WTC11 (cell line): ENCODE measurements at regions not wholly inside any gene's neighbourhood (a gene's known extent, or its start where the extent isn't known, plus 50 kb on each side); places are given as distances from the start of the nearest gene placed in this dataset.

Experiments used
- ATAC-seq: fragments of 200-7000 bp; cut with Tn5 transposase; 2 replicates; pipeline ENCODE4 v1.10.0; 2021; ENCODE audit warnings: mild to moderate bottlenecking, moderate library complexity
- CTCF ChIA-PET: fragments of 300-600 bp; sonication (Branson Sonifier 250); formaldehyde crosslinking; loops from one replicate; lab custom pipeline; 2021; ENCODE audit warnings: antibody characterized with exemption; lab: Charles Lee
- POLR2A ChIA-PET: fragments of 350-600 bp; sonication (Branson Sonifier 250); formaldehyde crosslinking; loops from one replicate; lab custom pipeline; 2021; ENCODE audit warnings: antibody characterized with exemption; lab: Charles Lee
- DNase-seq: peaks from one replicate; pipeline ENCODE4 v3.0.0; 2021; ENCODE audit warnings: low spot score
- H3K27ac Mint-ChIP-seq: 2 replicates; pipeline ENCODE4 v1.8.0; 2021; ENCODE audit warnings: mixed read lengths
- H3K27me3 Mint-ChIP-seq: 2 replicates; pipeline ENCODE4 v1.8.0; 2021; ENCODE audit warnings: low read depth, mild to moderate bottlenecking, moderate library complexity, mixed read lengths
- H3K36me3 Mint-ChIP-seq: 2 replicates; pipeline ENCODE4 v1.8.0; 2021; ENCODE audit warnings: mixed read lengths
- H3K4me1 Mint-ChIP-seq: 2 replicates; pipeline ENCODE4 v1.8.0; 2022; ENCODE audit warnings: mixed read lengths
- H3K4me3 Mint-ChIP-seq: 2 replicates; pipeline ENCODE4 v1.8.0; 2021; ENCODE audit warnings: mild to moderate bottlenecking, moderate library complexity, mixed read lengths
- H3K9me3 Mint-ChIP-seq: 2 replicates; pipeline ENCODE4 v1.8.0; 2021; ENCODE audit warnings: mixed read lengths
- AFF4 ChIP-seq: sonication (generic); formaldehyde crosslinking; IDR thresholded peaks from 2 replicates; pipeline ENCODE4 v1.8.1; 2023; ENCODE audit warnings: mild to moderate bottlenecking, missing genetic modification reagents, borderline replicate concordance
- AR ChIP-seq: fragments of 250-450 bp; sonication (Bioruptor Pico); IDR thresholded peaks from 2 replicates; pipeline ENCODE4 v1.9.0; 2021; ENCODE audit warnings: mild to moderate bottlenecking
- ARID4B ChIP-seq: sonication (generic); formaldehyde crosslinking; IDR thresholded peaks from 2 replicates; pipeline ENCODE4 v1.8.0; 2023; ENCODE audit warnings: missing genetic modification reagents, mild to moderate bottlenecking, borderline replicate concordance
- CREB1 ChIP-seq: sonication (generic); formaldehyde crosslinking; IDR thresholded peaks from 2 replicates; pipeline ENCODE4 v1.8.0; 2023; ENCODE audit warnings: mild to moderate bottlenecking, missing genetic modification reagents
- E2F1 ChIP-seq: sonication (generic); formaldehyde crosslinking; IDR thresholded peaks from 2 replicates; pipeline ENCODE4 v1.8.0; 2022; ENCODE audit warnings: mild to moderate bottlenecking, missing genetic modification reagents
- ERG ChIP-seq: fragments of 250-450 bp; sonication (Bioruptor Pico); IDR thresholded peaks from 2 replicates; pipeline ENCODE4 v1.8.0; 2021; ENCODE audit warnings: mild to moderate bottlenecking
- JUN ChIP-seq: sonication (generic); formaldehyde crosslinking; IDR thresholded peaks from 2 replicates; pipeline ENCODE4 v1.8.0; 2023; ENCODE audit warnings: mild to moderate bottlenecking, missing genetic modification reagents
- KAT7 ChIP-seq: sonication (generic); formaldehyde crosslinking; IDR thresholded peaks from 2 replicates; pipeline ENCODE4 v1.8.1; 2023; ENCODE audit warnings: missing genetic modification reagents, mild to moderate bottlenecking, borderline replicate concordance
- NR3C1 ChIP-seq: sonication (generic); formaldehyde crosslinking; conservative IDR thresholded peaks from 2 replicates; pipeline ENCODE4 v1.8.1; 2023; ENCODE audit warnings: low read depth, mild to moderate bottlenecking, missing genetic modification reagents
- OVOL2 ChIP-seq: fragments of 250-450 bp; sonication (Bioruptor Pico); IDR thresholded peaks from 2 replicates; pipeline ENCODE4 v1.9.0; 2021; ENCODE audit warnings: mild to moderate bottlenecking, borderline replicate concordance
- PRDM15 ChIP-seq: sonication (generic); formaldehyde crosslinking; IDR thresholded peaks from 2 replicates; pipeline ENCODE4 v1.8.0; 2022; ENCODE audit warnings: missing genetic modification reagents
- RELA ChIP-seq: sonication (generic); formaldehyde crosslinking; IDR thresholded peaks from 2 replicates; pipeline ENCODE4 v1.8.1; 2022; ENCODE audit warnings: missing genetic modification reagents, mild to moderate bottlenecking, borderline replicate concordance
- ZNF263 ChIP-seq: sonication (generic); formaldehyde crosslinking; IDR thresholded peaks from 2 replicates; pipeline ENCODE4 v1.8.1; 2022; ENCODE audit warnings: low read depth, mild to moderate bottlenecking, moderate library complexity, missing genetic modification reagents
- ZNF425 ChIP-seq: fragments of 250-450 bp; sonication (Bioruptor Pico); conservative IDR thresholded peaks from 2 replicates; pipeline ENCODE4 v1.9.0; 2021; ENCODE audit warnings: mild to moderate bottlenecking

- TF ChIP-seq ERG (CRISPR knock-in tag) (no peak), AFF4 (CRISPR knock-in tag) (no peak), ARID4B (CRISPR knock-in tag) (no peak)
Measured at GRCh38 chr22:48182846-48183805, 1420.7 kb downstream of the TBC1D22A start (continued).

- POLR2A ChIA-PET: no interaction called here
- Mint-ChIP-seq H3K4me3 (no peak overlapping the region), H3K27ac (no peak overlapping the region), H3K9me3 (peaks cover 5% of the 10 kb centered on the region; the same call in 1 of the 2 replicates), H3K36me3 (no peaks in the 10 kb centered on the region), H3K4me1 (no peaks in the 10 kb centered on the region), H3K27me3 (no peaks in the 10 kb centered on the region)
- ATAC-seq: no peak
- CTCF ChIA-PET: no interaction called here
- DNase-seq: no peak
- TF ChIP-seq ZNF263 (CRISPR knock-in tag) (no peak), AR (no peak), KAT7 (no peak), JUN (CRISPR knock-in tag) (no peak), CREB1 (CRISPR knock-in tag) (no peak), OVOL2 (no peak), ZNF425 (no peak), NR3C1 (CRISPR knock-in tag) (no peak), RELA (no peak), PRDM15 (no peak), E2F1 (no peak)
Measured at GRCh38 chr22:48182031-48182430, 1419.6 kb downstream of the TBC1D22A start.
